GM19452 (cell line): ENCODE measurements at regions not wholly inside any gene's neighbourhood (a gene's known extent, or its start where the extent isn't known, plus 50 kb on each side); places are given as distances from the start of the nearest gene placed in this dataset.

Experiments used
- ATAC-seq: cut with Tn5 transposase; IDR thresholded peaks from one replicate; pipeline ENCODE4 v1.9.1; 2021; ENCODE audit not compliant: unreplicated experiment

DNA sequence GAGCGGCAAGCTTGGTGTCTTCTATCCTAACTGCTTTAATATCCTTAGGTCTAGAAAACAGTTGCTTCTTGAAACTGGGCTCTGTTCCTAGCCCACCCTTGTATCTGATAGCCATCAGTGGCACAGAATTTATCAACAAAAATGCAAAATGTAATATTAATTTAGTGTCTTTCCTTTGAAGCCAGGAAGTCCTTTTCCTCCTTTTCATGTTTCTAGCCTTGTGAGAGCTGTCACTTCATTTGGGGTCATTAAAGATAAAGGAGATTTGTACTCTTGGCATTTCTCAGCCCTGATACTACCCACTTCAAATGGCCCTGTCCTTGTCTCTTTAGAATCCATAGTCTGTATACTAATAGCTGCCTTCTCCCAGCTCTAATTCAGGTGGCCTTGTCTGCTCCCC is 111.0 kb downstream of the GAS1 start:
- ATAC-seq: no peak

DNA sequence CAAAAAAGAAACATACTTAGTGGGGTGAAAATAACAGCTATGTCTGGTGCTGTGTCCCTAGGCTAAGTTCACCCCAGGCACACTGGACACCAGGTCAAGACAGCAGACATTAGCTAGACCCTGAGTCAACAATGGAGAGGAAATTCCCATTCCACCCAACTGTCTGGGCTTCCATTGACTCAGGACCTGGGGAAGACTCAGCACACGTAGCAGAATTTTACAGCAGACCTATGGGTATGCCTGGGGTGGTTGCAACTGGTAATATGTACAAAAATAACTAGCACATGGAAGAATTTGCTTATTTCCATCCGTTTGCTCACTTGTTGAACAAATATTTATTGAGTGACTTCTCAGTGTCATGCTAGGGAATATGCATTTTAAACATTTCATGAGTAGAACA is 117.0 kb downstream of the GAS1 start:
- ATAC-seq: no peak

DNA sequence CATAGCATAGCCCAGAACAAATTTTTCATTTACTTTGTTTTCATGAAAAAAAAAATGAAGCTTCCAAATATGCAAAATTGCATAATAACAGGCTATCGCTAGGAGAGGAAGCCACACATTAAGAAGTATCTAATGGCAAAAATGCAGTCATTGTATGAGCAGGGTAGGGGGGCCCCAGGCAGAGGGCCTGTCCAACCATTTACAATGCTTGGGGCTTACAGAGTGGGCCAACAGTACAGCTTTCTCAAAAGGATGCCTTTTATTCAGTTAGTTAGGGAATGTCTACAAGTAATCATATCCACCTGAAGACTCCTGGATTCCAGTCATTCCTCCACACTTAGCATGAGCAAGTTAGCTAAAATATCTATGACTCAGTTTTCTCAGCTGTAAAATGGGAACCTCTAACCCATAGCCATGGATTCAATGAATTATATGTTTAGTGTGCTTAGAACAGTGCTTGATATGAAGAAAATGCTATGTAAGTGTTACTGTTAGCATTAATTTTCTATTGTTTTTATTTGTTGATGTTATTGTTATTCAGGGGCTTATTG is 117.7 kb downstream of the GAS1 start:
- no peak for ATAC-seq

DNA sequence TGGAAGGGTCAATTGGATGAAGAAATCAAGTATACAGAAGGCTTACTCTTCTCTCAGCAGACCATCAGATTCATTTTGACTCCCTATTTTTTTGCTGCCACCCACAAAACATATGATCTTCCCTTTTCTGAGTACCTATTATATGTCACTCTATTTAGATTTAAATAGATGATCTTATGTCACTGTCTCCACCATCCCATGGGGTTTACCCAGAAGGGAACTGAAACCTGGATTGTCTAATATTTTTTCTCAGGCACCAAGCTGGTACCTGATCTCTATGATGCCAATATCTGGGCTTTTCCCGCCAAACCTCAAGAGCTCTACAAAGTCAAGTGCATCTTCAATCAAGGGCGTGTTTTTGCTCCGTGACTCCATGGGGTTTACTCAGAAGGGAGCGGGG is 118.7 kb downstream of the GAS1 start:
- no peak for ATAC-seq

DNA sequence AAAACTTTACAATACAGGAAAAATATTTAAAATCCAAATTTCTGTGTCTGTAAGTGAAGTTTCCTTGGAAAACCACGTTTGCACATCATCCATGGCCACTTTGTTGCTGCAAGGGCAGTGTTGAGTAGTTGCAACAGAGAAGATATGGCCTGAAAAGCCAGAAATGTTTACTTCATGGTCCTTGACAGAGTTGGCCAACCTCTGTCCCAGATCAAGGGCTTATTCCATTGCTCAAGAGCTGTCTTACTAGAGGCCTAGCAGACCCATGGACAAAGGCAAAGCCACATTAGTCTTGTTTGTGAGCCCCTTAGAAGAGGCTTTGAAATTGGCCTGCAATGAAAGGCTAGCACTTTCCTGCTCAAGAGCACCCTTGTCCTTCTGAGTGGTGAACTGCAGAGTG is 119.4 kb downstream of the GAS1 start:
- ATAC-seq: no peak

DNA sequence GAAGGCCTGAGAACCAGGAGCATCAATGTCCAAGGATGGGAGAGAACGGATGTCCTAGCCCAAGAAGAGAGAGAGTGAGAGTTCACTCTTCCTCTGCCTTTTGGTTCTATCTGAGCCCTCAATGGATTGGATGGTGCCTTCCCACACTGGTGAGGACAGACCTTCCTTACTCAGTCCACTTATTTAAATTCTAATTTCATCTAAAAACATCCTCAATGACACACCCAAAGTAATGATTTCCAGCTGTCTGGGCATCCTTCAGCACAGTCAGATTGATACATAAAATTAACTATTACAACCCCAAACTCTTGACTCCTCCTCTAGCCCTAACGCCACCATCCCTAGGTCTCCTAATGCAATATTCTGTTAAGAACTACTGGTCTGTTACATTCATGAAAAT is 122.0 kb downstream of the GAS1 start:
- ATAC-seq: no peak

DNA sequence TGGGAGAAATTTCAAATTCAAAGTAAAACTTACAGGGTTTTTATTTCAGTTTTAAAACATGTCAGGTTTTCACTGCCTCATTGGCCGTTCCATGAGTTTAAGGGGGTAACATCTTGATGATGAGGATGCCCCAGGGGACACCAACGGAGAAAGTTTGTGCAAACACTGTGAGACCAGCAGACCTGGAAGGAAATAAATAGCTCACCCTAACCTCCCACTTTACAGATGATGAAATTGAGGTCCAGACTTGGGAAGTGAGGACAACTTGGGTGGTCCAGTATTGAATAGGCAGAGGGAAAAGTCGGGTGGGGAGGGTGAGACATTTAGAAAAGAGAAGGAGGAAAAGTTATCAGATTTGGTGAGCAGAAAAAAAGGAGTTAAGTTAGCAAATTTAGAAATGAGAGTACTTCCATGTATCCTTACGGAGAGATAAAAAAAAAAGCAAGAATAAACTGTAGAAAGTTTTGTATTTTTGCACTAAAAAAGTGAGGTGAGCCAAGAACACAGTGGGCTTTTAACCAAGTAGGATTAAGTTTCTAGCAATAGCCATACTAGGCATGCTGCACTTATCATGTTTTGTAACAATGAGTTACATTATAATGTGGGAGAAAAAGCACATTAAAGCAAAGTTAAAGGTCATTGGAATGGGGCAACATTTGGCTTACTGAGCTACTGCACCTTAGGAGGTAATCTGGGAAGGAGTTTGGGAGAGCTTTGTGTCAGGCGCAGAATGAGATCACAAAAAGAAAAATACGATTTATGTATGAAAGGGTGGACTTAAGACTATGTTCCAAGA is 125.1 kb downstream of the GAS1 start:
- ATAC-seq: no peak

DNA sequence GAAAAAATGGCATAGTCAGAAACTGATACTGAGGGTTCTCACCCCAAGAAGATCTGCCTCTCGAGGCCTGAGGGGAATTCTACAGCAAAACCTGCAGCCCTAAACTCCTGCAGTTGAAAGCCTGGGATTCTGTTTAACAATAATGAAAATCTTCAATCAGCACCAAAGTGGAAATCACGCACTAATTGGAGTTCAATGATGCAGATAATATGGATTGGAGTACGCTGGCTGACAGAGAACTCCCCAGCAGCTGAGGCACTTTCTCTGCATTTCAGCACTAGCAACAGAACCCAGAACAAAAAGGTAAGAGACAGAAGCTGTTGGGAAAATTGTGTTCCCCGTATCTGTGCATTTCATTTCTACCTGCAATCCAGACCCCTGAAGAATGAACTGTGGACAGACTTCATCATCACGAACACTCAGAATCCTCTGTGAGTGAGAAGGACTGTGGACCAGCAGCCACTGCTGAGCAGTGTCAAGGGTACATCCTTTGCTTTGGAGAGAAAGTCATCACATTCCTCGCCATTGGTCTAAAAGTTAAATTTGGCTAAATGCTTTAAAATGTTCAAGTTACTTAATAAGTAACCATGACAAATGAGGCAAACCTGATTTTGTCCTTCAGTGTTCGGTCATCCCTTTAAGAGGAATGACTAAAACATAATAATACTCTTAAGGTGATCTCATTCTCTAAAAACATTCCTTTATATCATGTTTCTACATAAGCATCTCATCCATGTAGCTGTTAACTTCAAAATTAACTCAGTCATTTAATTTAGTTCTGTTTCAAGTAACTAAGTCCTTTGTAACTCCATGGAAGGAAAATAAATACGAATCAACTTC is 126.1 kb downstream of the GAS1 start:
- ATAC-seq: no peak

DNA sequence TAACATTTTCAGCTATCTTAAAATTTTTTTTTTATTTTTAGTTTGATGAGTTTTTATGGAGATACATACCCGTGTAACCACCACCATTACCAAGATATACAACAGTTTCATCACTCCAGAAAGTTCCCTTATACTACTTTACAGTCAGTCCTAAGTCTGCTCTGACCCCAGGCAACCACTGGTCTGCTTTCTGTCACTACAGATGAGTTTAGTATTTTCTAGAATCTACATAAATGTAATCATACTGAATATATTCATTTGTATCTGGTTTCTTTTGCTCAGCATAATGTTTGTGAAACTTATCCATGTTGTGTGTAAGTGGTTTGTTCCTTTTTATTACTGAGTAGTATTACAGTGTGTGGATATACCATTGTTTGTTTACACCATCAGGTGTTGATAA is 127.8 kb downstream of the GAS1 start:
- ATAC-seq: no peak

DNA sequence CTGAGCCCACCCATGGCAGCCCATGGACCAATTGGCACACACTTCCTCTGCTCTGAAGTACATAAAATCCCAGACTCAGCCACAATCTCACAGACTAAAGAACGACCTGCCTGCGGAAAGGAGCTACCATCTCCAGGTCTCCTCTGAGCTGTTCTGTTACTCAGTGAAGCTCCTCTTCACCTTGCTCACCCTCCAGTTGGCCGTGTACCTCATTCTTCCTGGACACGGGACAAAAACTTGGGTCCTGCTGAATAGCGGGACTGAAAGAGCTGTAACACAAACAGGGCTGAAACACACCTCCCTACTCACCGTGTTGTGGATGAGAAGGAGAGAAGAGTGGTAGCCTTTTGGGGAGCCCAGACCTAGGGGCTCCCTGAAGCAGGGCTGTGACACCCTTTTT is 128.7 kb downstream of the GAS1 start:
- ATAC-seq: no peak

DNA sequence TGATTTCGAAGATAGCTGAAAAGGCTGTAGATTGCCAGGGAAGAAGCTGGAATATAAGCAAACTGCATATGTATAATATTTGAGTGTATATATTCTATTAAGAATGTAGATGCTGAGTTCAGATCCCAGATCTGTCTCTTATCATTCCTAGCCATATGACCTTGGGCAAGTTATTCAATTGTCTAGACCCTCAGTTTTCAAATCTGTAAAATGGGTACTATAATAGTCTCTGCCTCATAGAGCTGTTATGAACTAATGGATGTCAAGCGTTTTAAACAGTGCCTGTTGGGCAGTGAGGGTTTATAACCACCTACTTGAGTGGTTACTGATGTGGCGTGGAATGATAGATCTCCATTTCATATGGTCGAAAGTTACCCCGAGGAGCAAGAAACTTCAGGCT is 130.4 kb downstream of the GAS1 start:
- no peak for ATAC-seq

DNA sequence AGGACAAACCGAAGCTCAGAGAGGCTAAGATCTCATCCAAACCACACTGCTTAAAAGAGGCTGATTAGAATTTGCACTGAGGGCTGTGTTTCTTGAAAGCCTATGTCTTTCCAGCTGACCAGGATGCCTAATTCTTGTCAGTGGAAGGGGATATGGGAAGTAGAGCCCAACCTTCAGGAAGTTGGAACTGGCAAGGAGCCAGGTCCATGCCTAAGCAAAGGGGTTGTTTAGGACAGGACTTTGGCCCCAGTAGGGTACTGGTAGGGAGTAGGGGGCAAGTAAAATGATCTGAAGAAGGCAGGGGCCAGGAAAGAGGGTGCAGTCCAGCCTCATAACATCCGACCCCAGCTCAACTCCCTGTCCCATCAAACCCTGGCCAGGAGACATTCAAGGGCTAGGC is 130.9 kb downstream of the GAS1 start:
- ATAC-seq: no peak

DNA sequence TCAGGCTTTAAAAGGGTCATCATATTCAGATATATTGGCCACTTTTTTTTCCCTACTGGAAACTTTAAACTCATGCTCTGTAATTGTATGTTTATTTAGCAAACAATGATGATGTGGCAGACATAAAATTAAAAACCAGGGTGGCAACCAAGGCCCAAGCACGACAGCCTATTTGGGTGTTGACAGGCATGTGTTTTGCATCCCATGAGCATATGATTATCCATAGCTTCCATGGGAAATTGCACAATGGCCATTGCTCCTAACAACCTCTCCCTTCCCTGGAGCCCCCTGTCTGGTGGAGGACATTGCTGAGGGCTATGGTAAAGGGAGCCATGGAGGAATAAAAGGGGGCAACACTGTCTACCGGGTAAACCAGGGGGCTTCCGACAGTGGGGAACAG is 134.7 kb downstream of the GAS1 start:
- no peak for ATAC-seq

DNA sequence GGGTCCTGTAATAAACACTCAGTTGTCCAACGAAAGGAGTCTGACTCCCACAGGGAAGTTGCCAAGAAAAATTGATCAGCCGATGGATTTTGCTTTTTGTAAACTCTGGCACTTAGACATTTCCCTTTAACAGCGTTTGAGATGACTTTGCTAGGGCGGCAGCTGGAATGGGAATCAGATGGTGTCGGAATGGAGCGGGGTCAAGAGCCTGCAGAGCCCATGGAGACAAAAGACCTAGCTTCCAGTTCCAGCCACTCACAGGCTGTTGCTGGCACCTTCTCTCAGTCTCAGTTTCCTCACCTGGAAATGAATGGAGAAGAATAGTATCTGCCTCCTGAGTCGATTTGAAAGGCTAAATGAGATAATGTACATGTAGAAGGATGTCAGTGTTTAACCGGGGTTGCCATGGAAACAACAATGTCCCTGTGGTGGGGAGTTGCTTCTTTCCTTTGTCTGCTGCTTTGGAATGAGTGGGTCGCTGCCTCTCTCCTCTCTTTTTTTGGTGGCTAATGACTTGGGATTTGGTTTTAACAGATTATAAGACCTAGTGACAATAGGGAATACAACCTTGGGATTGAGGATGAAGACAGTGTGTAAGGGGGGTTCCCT is 137.4 kb downstream of the GAS1 start:
- ATAC-seq: no peak

DNA sequence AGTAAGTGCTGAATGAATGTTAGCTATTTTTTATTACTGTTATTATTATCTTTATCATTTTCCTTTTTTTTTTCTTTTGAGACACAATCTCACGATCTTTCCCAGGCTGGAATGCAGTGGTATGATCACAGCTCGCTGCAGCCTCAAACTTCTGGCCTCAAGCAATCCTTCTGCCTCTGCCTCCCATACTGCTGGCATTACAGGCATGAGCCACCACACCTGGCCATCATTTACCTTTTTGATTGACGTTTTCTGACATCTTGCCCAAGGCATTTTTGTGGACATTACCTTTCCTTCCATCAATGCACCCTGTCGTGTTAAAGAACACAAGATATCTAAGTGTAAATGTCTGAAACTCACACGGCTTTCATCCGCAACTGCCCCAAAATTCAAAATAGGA is 138.2 kb downstream of the GAS1 start:
- ATAC-seq: no peak

DNA sequence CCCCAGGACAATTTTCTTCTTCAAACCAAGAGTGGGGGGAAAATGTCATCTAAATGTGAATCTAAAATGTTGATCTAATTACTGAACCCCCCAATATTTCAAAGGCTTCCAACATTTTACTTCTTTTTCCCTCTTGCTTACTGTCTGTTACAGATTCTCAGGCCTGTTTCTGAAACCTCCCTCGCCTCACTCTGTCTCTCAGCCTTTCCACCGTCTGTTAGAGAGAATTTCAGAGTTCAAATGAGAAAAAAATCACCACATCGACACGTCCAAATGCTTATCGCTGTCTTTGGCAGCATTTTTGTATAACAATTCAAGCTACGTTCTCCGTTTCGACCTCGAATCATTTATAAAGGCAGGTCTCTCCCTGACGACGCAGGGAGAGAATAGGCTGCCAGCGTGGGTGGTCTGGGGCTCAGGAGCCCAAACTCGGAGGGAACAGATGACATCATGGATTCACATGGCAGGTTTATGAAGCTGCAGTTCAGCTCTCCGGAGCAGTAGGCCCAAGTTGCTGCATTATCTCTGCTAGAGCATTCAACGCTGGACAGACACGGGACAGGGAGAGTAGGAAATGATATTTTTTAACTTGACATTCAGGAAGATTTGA is 139.8 kb downstream of the GAS1 start:
- no peak for ATAC-seq

DNA sequence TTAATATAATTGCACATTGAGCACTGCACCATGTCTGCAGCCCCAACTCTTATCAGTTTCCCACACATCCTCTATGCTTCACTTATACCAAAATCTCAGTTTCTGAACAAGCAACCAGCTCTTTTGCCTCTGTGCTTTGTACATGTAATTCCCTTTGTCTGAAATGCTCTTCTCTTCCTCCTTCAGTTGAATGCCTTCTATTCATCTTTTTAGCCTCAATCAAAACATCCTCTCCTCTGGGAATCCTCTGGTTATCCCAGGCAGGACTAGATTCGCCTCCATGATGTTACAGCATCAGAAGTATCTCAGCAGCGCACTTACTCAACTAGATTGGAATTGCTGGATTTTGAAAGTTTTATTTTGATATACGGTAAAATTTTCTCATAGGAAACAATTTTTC is 143.3 kb downstream of the GAS1 start:
- ATAC-seq: no peak

DNA sequence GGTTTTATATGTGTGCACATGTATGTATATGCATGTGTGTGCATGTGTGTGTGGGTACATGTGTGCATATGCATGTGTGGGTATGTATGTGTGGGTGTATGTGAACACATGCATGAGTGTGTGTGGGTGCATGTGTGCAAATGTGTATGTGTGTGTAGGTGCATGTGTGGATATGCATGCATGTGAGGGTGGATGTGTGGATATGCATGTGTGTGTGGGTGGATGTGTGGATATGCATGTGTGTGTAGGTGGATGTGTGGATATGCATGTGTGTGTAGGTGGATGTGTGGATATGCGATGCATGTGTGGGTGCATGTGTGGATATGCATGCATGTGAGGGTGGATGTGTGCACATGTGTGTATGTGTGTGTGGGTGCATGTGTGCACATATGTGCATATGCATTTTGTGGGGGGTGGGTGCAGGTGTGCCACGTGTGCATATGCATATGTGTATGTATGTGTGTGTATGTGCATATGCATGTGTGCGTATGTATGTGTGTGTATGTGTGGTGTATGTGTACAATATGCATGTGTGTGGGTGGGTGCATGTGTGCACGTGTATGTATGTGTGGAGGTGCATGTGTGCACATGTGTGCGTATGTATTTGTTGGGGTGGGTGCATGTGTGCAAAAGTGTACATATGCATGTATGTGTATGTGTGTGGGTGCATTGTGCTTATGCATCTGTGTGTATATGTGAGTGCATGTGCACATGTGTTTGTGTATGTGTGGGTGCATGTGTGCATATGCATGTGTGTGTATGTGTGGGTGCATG is 144.2 kb downstream of the GAS1 start:
- ATAC-seq: no peak

DNA sequence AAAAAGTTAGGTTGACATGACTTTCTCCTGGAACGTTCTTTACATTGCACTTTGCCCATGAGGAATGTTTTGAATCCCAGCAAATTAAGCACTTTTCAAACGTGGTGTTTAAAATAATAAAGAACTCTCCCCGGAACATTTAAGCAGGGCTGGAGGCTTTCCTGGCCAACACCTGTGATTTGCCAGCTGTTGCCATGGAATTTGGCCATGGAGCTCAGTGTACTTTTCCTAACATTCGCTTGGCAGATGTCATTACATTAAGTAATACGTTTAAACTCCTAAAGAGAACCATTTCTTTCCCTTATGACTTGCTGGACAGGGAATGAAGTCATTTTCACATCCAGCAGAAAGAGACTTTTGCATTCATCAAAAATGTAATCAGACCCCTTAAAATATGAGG is 146.1 kb downstream of the GAS1 start:
- ATAC-seq: no peak

DNA sequence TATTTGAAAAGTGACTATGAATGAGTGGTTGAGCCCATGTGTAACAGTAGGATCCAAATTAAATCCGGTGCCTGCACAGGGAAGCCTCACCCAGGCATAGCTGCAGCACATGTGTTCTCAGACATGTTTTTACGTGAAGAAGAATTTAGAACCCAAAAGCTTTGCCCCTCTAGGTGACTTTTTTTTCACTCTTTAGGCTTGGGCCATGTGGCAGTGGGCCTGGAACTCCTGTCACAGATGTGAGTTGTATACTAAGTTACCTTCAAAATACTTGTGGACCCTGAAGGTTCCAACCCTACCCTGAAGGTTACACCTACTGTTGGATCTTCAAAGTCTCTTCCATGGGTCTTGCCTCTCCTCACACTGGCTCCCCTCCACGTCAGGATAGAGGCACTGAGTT is 146.6 kb downstream of the GAS1 start:
- no peak for ATAC-seq

DNA sequence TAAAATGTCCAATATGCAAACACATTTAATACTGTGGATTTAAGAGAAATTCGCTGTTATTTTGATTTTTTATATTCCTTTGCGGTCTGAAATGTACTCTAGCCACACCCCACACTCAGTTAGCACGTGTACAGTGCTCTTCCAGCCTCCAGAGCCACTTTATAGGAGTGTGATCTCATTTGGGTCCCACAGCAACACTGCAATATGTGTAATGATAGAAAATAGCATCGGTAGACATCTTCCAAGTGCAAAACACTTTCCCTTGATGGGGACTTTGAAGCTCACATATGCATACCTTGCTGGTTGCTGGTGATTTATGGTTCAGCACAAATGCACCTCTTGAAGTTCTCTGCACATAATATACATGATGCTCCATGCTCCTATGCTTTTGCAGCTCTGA is 148.3 kb downstream of the GAS1 start:
- no peak for ATAC-seq
